Activated B cell treated with CpG ODN at 0.5 μM for 24 hours (primary cell): ENCODE measurements at regions not wholly inside any gene's neighbourhood (a gene's known extent, or its start where the extent isn't known, plus 50 kb on each side); places are given as distances from the start of the nearest gene placed in this dataset.

ENCODE experiments used
- ATAC-seq: fragments of 200-7000 bp; cut with Tn5 transposase; one replicate; pipeline ENCODE4 v1.10.0; 2021; ENCODE audit warnings: low read depth, mild to moderate bottlenecking, moderate library complexity
- CTCF ChIA-PET: fragments of 350-600 bp; sonication (Branson Sonifier 250); formaldehyde crosslinking; loops from one replicate; lab custom pipeline; 2021; ENCODE audit warnings: antibody characterized with exemption; lab: Charles Lee
- POLR2A ChIA-PET: fragments of 350-600 bp; sonication (Branson Sonifier 250); formaldehyde crosslinking; loops from one replicate; lab custom pipeline; 2021; ENCODE audit warnings: antibody characterized with exemption; lab: Charles Lee
- DNase-seq: peaks from one replicate; pipeline ENCODE4 v3.0.0; 2022
- H3K27ac Mint-ChIP-seq: one replicate; pipeline ENCODE4 v1.8.0; 2020; ENCODE audit warnings: mixed read lengths
- H3K27me3 Mint-ChIP-seq: one replicate; pipeline ENCODE4 v1.8.0; 2021; ENCODE audit warnings: mixed read lengths
- H3K36me3 Mint-ChIP-seq: one replicate; pipeline ENCODE4 v1.8.0; 2021; ENCODE audit warnings: low read depth, mixed read lengths
- H3K4me1 Mint-ChIP-seq: one replicate; pipeline ENCODE4 v1.8.0; 2021; ENCODE audit warnings: mixed read lengths
- H3K4me3 Mint-ChIP-seq: one replicate; pipeline ENCODE4 v1.8.0; 2020; ENCODE audit warnings: mild to moderate bottlenecking, mixed read lengths
- H3K9me3 Mint-ChIP-seq: one replicate; pipeline ENCODE4 v1.8.0; 2020; ENCODE audit warnings: mixed read lengths
- intact Hi-C: fragments of 100-400 bp; cut with micrococcal nuclease; formaldehyde crosslinking; loops from one replicate; pipeline ENCODE4 v1.15.1; 2024
- TF ChIP-seq, protein P1 (sequence below): fragments of 200-600 bp; IDR thresholded peaks from one replicate; pipeline ENCODE4 v1.8.0; 2022; ENCODE audit warnings: antibody characterized with exemption, mild to moderate bottlenecking

DNA sequence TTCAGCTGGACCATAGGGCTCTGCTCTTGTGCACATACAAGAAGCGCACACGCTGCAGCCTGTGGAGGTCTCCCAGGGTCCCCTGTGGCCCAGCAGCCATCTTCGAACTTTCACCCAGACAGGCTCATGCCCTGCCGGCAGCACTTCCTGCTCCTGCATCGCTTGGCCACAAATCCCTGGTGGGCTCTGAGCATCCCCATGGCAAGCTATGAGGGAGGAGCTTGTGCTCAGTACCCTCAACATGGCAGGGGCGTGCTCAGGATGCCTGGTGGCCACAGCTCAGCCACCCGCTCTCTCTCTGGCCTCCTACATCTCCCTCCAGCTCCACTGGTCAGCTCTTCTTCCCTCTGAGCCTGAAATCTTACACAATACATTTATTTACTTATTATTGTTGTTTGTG lies 63.7 kb downstream of the IRX2 start:
- H3K27ac Mint-ChIP-seq = no peak overlapping the region
- no peaks in the 10 kb centered on the region for H3K4me1 Mint-ChIP-seq
- DNase-seq = no peak
- intact Hi-C loops = no loop called here
- no peaks in the 10 kb centered on the region for H3K36me3 Mint-ChIP-seq
- H3K9me3 Mint-ChIP-seq = no peaks in the 10 kb centered on the region
- ChIA-PET CTCF (no interaction called here), POLR2A (no interaction called here)
- no peaks in the 10 kb centered on the region for H3K27me3 Mint-ChIP-seq
- ATAC-seq = no peak
- no peak overlapping the region for H3K4me3 Mint-ChIP-seq
- TF ChIP-seq, protein P1, sequence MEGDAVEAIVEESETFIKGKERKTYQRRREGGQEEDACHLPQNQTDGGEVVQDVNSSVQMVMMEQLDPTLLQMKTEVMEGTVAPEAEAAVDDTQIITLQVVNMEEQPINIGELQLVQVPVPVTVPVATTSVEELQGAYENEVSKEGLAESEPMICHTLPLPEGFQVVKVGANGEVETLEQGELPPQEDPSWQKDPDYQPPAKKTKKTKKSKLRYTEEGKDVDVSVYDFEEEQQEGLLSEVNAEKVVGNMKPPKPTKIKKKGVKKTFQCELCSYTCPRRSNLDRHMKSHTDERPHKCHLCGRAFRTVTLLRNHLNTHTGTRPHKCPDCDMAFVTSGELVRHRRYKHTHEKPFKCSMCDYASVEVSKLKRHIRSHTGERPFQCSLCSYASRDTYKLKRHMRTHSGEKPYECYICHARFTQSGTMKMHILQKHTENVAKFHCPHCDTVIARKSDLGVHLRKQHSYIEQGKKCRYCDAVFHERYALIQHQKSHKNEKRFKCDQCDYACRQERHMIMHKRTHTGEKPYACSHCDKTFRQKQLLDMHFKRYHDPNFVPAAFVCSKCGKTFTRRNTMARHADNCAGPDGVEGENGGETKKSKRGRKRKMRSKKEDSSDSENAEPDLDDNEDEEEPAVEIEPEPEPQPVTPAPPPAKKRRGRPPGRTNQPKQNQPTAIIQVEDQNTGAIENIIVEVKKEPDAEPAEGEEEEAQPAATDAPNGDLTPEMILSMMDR = no peak

DNA sequence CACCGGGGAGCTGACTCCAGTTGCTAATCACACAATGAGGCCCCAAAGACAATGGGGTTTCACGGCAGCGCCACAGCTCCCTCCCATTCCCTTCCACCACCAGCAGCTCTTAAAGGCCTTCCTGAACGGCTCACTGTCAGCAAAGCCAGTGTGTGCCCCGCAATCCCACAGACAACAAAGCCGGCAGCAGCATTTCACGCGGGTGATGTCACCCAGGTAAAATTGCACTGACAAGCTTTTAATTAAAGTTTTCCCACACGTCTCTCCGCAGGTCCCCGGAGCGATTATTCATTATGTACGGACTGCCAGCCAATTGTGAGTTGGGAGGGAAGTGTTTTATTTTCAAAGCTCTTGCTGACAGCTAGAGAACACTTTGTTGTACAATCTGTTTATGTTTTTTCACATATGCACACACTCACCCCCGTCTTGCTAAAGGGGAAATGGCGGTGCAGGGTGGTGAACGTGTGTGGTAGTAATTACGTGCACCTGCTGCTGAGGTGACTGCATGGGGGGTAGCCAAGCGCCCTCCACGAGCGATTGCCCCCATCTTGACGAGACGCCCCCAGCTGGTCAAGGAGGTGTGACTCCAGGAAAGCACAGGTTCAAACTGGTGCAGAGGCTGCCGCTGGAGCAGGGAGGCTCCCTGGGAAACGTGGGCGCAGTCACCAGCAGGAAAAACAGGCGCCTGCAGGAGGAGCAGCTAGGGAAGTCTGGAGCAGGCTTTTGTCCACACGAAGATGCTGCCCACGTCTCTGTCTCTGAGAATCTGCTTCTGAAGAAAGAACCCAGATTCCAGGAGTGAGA lies 65.0 kb downstream of the IRX2 start:
- ChIA-PET POLR2A (no interaction called here), CTCF (no interaction called here)
- no peak overlapping the region for H3K4me3 Mint-ChIP-seq
- DNase-seq (no peak), ATAC-seq (no peak)
- H3K36me3 Mint-ChIP-seq = no peaks in the 10 kb centered on the region
- TF ChIP-seq, protein P1 = no peak
- H3K4me1 Mint-ChIP-seq = no peaks in the 10 kb centered on the region
- no peak overlapping the region for H3K27ac Mint-ChIP-seq
- H3K9me3 Mint-ChIP-seq = no peaks in the 10 kb centered on the region
- intact Hi-C loops = no loop called here
- H3K27me3 Mint-ChIP-seq = no peaks in the 10 kb centered on the region

DNA sequence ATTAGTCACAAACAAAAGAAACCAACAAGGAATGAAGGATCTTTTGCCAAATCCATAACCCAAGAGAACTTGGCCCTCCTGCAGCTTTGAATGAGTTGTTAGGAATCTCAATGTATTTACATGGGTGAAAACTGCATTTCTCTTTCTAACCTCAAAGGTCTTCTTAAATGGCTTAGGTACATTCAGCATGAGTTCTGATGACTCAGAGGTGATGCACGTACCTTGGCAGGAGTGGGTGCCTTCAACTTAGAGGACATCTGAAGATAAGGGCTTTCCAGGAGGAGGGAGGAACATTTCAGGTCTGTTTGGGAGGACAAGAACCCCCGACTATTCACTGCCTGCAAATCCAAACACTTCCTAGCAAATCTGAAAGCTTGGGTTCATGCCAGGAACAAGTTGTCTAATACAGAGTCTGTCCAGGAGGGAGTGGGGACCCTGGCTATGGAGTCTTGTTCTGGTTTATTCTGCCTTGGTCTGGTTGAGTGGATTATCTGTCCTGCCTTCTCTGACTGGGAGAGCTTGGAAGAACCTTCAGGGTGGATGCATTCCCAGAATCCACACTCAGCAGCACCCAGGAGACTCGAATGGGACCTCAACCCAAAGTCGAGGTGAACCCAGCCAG lies 65.7 kb downstream of the IRX2 start:
- no peaks in the 10 kb centered on the region for H3K4me1 Mint-ChIP-seq
- no peak for DNase-seq
- ATAC-seq = no peak
- TF ChIP-seq, protein P1 = no peak
- no peaks in the 10 kb centered on the region for H3K9me3 Mint-ChIP-seq
- ChIA-PET POLR2A (no interaction called here), CTCF (no interaction called here)
- H3K27me3 Mint-ChIP-seq = no peaks in the 10 kb centered on the region
- H3K27ac Mint-ChIP-seq = no peak overlapping the region
- H3K4me3 Mint-ChIP-seq = no peak overlapping the region
- intact Hi-C loops = no loop called here
- no peaks in the 10 kb centered on the region for H3K36me3 Mint-ChIP-seq

DNA sequence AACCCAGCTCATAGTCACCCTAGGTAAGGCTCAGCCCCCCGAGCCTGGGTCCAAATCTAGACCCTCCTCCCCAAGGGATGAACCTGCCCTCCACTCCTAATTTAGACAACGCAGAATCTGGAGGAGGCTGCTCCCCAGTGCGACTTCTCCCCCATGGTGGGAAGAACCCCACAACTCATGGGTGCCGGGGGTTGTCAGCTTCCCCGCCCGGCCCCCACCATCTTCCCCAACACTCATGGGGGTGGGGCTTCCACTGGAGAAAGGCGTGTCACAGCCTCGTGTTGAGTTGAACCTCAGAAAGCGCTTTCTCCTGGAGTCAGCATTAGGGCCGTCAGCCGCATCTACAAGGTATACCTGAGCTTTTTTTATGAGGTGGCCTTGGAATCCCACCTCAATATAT lies 66.9 kb downstream of the IRX2 start:
- CTCF ChIA-PET = no interaction called here
- ATAC-seq (no peak), DNase-seq (no peak)
- no peak overlapping the region for H3K4me3 Mint-ChIP-seq
- intact Hi-C loops = no loop called here
- H3K36me3 Mint-ChIP-seq = no peaks in the 10 kb centered on the region
- H3K4me1 Mint-ChIP-seq = no peaks in the 10 kb centered on the region
- TF ChIP-seq, protein P1 = no peak
- no peak overlapping the region for H3K27ac Mint-ChIP-seq
- H3K9me3 Mint-ChIP-seq = no peaks in the 10 kb centered on the region
- no peaks in the 10 kb centered on the region for H3K27me3 Mint-ChIP-seq
- POLR2A ChIA-PET = no interaction called here

DNA sequence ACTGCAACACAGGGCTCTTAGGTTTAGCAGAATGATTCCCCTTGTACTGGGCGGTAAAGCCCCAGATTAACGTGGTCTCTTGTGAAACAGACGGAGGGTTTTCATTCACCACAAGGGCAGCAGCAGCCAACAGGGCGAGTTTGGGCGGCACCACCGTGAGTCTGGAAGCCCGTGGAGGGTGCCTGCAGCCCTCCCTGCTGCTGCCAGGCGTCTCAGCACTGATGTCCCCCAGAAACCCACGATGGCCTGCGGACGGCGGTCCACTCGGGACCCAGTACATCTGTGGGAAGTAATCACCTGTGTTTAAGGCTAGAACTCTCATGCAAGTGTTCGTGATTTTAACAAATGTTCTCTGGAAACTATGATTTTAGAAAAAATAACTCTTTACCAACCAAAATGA lies 67.8 kb downstream of the IRX2 start:
- no peaks in the 10 kb centered on the region for H3K4me1 Mint-ChIP-seq
- TF ChIP-seq, protein P1 = no peak
- no peak for ATAC-seq
- H3K36me3 Mint-ChIP-seq = no peaks in the 10 kb centered on the region
- DNase-seq = no peak
- H3K4me3 Mint-ChIP-seq = no peak overlapping the region
- ChIA-PET POLR2A (no interaction called here), CTCF (no interaction called here)
- H3K27me3 Mint-ChIP-seq = no peaks in the 10 kb centered on the region
- H3K9me3 Mint-ChIP-seq = no peaks in the 10 kb centered on the region
- no peak overlapping the region for H3K27ac Mint-ChIP-seq
- intact Hi-C loops = no loop called here
